GM12891 (cell line): ENCODE measurements at regions not wholly inside any gene's neighbourhood (a gene's known extent, or its start where the extent isn't known, plus 50 kb on each side); places are given as distances from the start of the nearest gene placed in this dataset.

ENCODE experiments used
- POLR2A ChIP-seq: IDR thresholded peaks from 2 replicates; pipeline ENCODE4 v1.6.1; 2011; ENCODE audit warnings: low read depth, low read length, control low read depth
- POLR2AphosphoS5 ChIP-seq: IDR thresholded peaks from 2 replicates; pipeline ENCODE4 v1.6.1; 2011; ENCODE audit warnings: low read depth, low read length, control low read depth
- POU2F2 ChIP-seq: IDR thresholded peaks from 2 replicates; pipeline ENCODE4 v1.6.1; 2011; ENCODE audit warnings: low read depth, mild to moderate bottlenecking, control low read depth, low read length, moderate library complexity
- SPI1 ChIP-seq: IDR thresholded peaks from 2 replicates; pipeline ENCODE4 v1.6.1; 2011; ENCODE audit warnings: low read depth, low read length, control low read depth
- TAF1 ChIP-seq: IDR thresholded peaks from 2 replicates; pipeline ENCODE4 v1.6.1; 2011; ENCODE audit warnings: low read depth, low read length, control low read depth

DNA sequence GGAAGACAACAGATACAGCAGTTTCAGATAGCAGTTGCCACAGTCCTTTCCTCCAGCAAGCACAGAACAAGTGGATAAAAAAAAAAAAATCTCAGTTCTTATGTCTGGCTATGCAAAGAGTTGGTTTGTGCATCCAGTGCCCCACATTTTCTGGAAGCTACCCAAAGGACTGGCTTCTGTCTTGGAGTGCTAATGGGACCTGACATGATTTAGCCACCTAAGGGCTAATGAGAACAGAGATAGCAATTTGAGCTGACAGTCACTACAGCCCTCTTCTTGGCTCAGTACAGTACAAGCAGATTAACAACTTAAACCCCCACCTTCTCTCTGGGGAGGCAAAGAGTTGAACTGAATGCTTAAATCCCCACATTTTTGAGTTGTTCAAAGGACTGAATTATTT is 976.8 kb downstream of the TBC1D32 start:
- TF ChIP-seq POLR2A (no peak), POLR2AphosphoS5 (no peak), TAF1 (no peak), SPI1 (no peak), POU2F2 (no peak)
